HG02642 (cell line): ENCODE measurements at regions not wholly inside any gene's neighbourhood (a gene's known extent, or its start where the extent isn't known, plus 50 kb on each side); places are given as distances from the start of the nearest gene placed in this dataset.

ENCODE experiments used
- ATAC-seq: cut with Tn5 transposase; IDR thresholded peaks from one replicate; pipeline ENCODE4 v1.9.1; 2021; ENCODE audit warnings: mild to moderate bottlenecking; ENCODE audit not compliant: unreplicated experiment, poor library complexity

GRCh38 chr6:167764713-167765479 lies 61.8 kb upstream of the AFDN start:
- no peak for ATAC-seq

GRCh38 chr6:167766986-167767714 lies 59.6 kb upstream of the AFDN start:
- no peak for ATAC-seq

DNA sequence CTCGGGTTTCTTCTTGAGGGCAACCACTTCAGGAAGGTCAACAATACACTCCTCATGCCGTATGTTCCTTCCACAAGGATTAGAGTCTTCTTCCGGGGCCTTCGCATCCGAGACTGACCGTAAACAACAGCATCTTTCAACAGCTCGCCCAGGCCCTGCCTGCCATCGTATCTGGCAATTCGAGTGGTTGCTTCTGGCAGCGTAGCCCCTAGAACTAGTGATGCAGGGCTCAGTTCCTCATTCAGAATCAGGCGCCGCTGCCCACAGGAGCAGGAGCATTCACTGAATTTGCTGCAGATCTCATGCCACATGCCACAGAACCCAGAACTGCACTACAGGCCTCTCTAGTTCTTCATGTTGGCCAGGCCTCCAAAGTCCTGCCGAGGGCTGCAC lies 59.0 kb upstream of the AFDN start:
- ATAC-seq = no peak

DNA sequence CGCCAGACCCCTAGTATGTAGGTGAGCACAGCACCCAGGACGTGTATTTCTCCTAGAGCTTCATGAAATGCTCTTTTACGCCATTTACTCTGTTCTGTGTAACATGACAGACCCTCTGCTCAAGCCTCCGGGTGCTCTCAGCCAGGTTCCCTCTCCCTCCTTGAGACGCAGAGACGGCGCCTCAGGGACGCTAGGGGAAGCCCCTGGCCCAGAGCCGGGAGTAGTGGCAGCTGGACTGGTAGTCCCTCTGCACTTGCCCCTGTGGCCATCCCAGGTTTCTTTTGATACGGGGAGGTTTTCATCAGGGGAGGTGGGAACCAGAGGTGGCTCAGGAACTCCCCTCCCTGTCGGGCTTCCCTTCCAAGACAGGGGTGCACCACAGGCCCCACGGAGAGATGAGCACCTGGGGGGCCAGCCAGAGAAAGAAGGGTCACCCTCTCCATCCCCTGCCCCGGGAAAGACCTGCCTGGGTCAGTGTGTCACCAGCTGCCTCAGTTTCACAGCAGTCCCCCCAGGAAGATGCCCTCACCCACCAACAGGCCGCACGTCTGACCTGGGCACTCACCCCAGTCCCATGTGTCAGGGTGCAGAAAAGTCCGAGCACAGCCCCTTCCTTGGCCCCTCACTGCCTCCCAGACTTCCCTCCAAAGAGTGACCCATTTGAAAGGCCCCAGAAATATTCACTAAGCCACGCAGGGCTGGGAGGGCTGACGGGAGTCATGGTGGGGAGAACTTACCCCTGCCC lies 58.1 kb upstream of the AFDN start:
- ATAC-seq = no peak

- ATAC-seq = no peak
Observed at GRCh38 chr6:167769408-167770190, 57.1 kb upstream of the AFDN start.

- ATAC-seq = no peak
Observed at GRCh38 chr6:167770291-167770955, 56.3 kb upstream of the AFDN start.

DNA sequence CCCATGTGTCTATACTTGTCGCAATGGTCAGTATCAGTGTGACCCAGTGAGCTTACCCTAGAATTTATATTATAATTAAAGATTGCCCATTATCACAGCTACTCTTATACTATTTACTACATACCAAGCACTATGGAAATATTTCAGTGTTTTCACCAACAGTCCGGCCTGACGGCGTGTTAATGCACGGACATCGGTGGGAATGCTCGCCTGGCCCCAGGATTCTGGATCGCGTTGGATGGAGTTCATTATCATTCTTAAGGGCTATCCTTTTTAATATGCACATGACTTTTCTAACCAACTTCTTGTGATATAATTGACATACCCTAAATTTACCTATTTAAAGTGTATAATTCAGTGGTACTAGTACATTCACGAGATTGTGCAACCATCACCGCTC lies 51.8 kb upstream of the AFDN start:
- ATAC-seq = no peak

- ATAC-seq = no peak
Observed at GRCh38 chr6:167776906-167777627, 49.6 kb upstream of the AFDN start.
